ENCODE measurements at regions not wholly inside any gene's neighbourhood (a gene's known extent, or its start where the extent isn't known, plus 50 kb on each side); places are given as distances from the start of the nearest gene placed in this dataset.

- ChIA-PET CTCF (no interaction called here), POLR2A (ENCODE audit: unreplicated experiment) (no interaction called here)
- TF ChIP-seq EZH2phosphoT487 (IDR thresholded peaks at IDR 0.05; ENCODE audit: borderline replicate concordance, low read length), result no peak
- TF ChIP-seq EZH2 (IDR thresholded peaks at IDR 0.05; ENCODE audit: low read length, unreplicated experiment), result no peak
- TF ChIP-seq CTCF (conservative IDR thresholded peaks at IDR 0.05; ENCODE audit: low read depth, low read length), result no peak
- H3F3A ChIP-seq (ENCODE audit: low read length, unreplicated experiment), result no peaks in the 10 kb centered on the region
- H4K20me1 ChIP-seq (ENCODE audit: low read length), result no peaks in the 10 kb centered on the region
- H3K4me2 ChIP-seq (ENCODE audit: low read length), result no peak overlapping the region
- H3K27ac ChIP-seq (ENCODE audit: low read length), result no peak overlapping the region
- H3K9me3 ChIP-seq (ENCODE audit: low read length), result no peaks in the 10 kb centered on the region
- DNase-seq, result no peak
- no peaks in the 10 kb centered on the region for H3K36me3 ChIP-seq (ENCODE audit: low read depth, low read length)
- BruUV-seq (replicated peaks), result no TSS peak
- H3K9me2 ChIP-seq (replicated peaks; ENCODE audit: low read length), result no peaks in the 10 kb centered on the region
- ATAC-seq, result no peak
- no peak overlapping the region for H3K9ac ChIP-seq (ENCODE audit: low read length)
- H3K4me1 ChIP-seq (ENCODE audit: insufficient read depth, low read length), result no peaks in the 10 kb centered on the region
- H3K4me3 ChIP-seq (ENCODE audit: low read length), result no peak overlapping the region
- H3K27me3 ChIP-seq (ENCODE audit: low read length), result peaks cover 24% of the 10 kb centered on the region; the same call in 1 of the 2 replicates
- H3K79me2 ChIP-seq (ENCODE audit: low read length), result no peaks in the 10 kb centered on the region
- H2AFZ ChIP-seq (ENCODE audit: low read length), result no peak overlapping the region
- intact Hi-C loops (cut with micrococcal nuclease), result no loop called here
Measured at GRCh38 chr16:73864868-73865267, 431.7 kb upstream of the PSMD7 start.

- CTCF ChIA-PET, result no interaction called here
- no TSS peak for BruUV-seq (replicated peaks)
- H3K9me3 ChIP-seq (ENCODE audit: low read length), result no peaks in the 10 kb centered on the region
- H3K36me3 ChIP-seq (ENCODE audit: low read depth, low read length), result no peaks in the 10 kb centered on the region
- no peak overlapping the region for H3K4me2 ChIP-seq (ENCODE audit: low read length)
- DNase-seq (no peak), ATAC-seq (no peak)
- no peaks in the 10 kb centered on the region for H3K9me2 ChIP-seq (replicated peaks; ENCODE audit: low read length)
- H3K27ac ChIP-seq (ENCODE audit: low read length), result no peak overlapping the region
- H3K79me2 ChIP-seq (ENCODE audit: low read length), result no peaks in the 10 kb centered on the region
- no peaks in the 10 kb centered on the region for H3K4me1 ChIP-seq (ENCODE audit: insufficient read depth, low read length)
- POLR2A ChIA-PET (ENCODE audit: unreplicated experiment), result no interaction called here
- intact Hi-C loops (cut with micrococcal nuclease), result no loop called here
- H3K27me3 ChIP-seq (ENCODE audit: low read length), result peaks cover 31% of the 10 kb centered on the region
- no peak overlapping the region for H3K9ac ChIP-seq (ENCODE audit: low read length)
- H3F3A ChIP-seq (ENCODE audit: low read length, unreplicated experiment), result no peaks in the 10 kb centered on the region
- H3K4me3 ChIP-seq (ENCODE audit: low read length), result no peak overlapping the region
- H4K20me1 ChIP-seq (ENCODE audit: low read length), result no peaks in the 10 kb centered on the region
- no peak for TF ChIP-seq CTCF (conservative IDR thresholded peaks at IDR 0.05; ENCODE audit: low read depth, low read length)
- no peak for TF ChIP-seq EZH2 (IDR thresholded peaks at IDR 0.05; ENCODE audit: low read length, unreplicated experiment)
- no peak overlapping the region for H2AFZ ChIP-seq (ENCODE audit: low read length)
Measured at GRCh38 chr16:73858326-73858725, 438.3 kb upstream of the PSMD7 start.

DNA sequence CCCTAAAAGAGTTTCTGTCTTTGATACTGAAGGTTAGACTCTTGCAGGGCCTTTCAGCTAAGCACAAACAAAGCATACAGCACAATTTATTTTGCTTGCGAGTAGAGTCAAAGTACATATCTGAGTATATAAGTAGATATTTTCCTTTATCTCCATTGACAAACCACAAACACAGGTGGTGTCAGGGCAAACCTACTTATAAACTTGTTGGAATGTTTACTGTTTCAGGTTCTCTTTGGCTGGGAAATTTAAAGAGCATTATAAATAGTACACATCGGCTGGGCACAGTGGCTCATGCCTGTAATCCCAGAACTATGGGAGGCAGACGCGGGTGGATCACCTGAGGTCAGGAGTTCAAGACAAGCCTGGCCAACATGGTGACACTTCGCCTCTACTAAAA lies 442.6 kb upstream of the PSMD7 start:
- Histone ChIP-seq H3K4me3 (ENCODE audit: low read length) (no peak overlapping the region), H2AFZ (ENCODE audit: low read length) (no peak overlapping the region), H3K79me2 (ENCODE audit: low read length) (no peaks in the 10 kb centered on the region), H3K9me3 (ENCODE audit: low read length) (no peaks in the 10 kb centered on the region), H3K9me2 (replicated peaks; ENCODE audit: low read length) (no peaks in the 10 kb centered on the region), H3K4me2 (ENCODE audit: low read length) (no peak overlapping the region), H3K27ac (ENCODE audit: low read length) (no peak overlapping the region), H3K36me3 (ENCODE audit: low read depth, low read length) (no peaks in the 10 kb centered on the region), H3F3A (ENCODE audit: low read length, unreplicated experiment) (no peaks in the 10 kb centered on the region), H4K20me1 (ENCODE audit: low read length) (no peaks in the 10 kb centered on the region), H3K9ac (ENCODE audit: low read length) (no peak overlapping the region), H3K4me1 (ENCODE audit: insufficient read depth, low read length) (no peaks in the 10 kb centered on the region), H3K27me3 (ENCODE audit: low read length) (peaks cover 19% of the 10 kb centered on the region)
- ATAC-seq, result no peak
- intact Hi-C loops (cut with micrococcal nuclease), result no loop called here
- POLR2A ChIA-PET (ENCODE audit: unreplicated experiment), result no interaction called here
- no TSS peak for BruUV-seq (replicated peaks)
- CTCF ChIA-PET, result no interaction called here
- no peak for TF ChIP-seq EZH2phosphoT487 (IDR thresholded peaks at IDR 0.05; ENCODE audit: borderline replicate concordance, low read length)
- TF ChIP-seq CTCF (conservative IDR thresholded peaks at IDR 0.05; ENCODE audit: low read depth, low read length), result no peak
- no peak for TF ChIP-seq EZH2 (IDR thresholded peaks at IDR 0.05; ENCODE audit: low read length, unreplicated experiment)
- no peak for DNase-seq

Data from PC-3 (cell line).